GM20000 (cell line): ENCODE measurements at regions not wholly inside any gene's neighbourhood (a gene's known extent, or its start where the extent isn't known, plus 50 kb on each side); places are given as distances from the start of the nearest gene placed in this dataset.

Experiments used
- DNase-seq: peaks from one replicate; pipeline ENCODE4 v3.0.0; 2012; ENCODE audit warnings: low spot score
- TF ChIP-seq, protein P1 (sequence below): IDR thresholded peaks from 2 replicates; pipeline ENCODE4 v1.5.1; 2012; ENCODE audit warnings: mild to moderate bottlenecking, control low read depth; ENCODE audit errors: extremely low read depth, missing control alignments

DNA sequence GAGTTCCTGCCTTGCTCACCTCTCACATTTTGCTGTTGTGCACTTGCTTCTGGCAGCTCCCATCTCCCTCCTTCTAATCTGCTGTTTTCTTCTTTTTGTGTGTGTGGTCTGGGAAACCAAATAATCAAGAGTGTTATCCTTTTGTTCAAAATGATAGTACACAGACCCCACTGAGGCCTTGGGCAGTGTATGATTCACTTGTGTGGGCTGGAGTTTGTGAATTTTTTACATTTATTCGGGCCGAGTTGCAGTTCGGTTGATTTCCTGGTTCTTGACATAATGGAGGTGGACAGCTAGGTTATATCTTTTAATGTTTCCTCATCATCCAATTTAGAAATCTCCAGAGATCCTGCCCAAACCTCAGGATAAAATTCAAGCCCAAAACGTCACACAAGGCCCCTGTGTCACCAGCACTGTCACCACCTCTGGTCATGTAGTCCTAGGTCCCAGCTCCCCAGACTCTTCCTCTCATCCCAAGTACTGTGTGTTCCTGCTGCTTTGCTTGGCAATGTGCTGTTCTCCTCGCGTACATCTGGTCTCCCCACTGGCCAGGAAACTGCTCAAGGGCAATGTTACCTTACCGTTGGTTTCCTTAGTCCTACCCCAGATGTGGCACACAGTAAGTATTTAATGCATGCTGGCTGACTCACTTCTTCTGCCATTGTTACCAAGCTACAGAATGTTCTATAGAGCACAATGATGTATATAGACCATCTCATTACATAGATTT, 55.7 kb upstream of the PHACTR2 start:
- DNase-seq = no peak
- TF ChIP-seq, protein P1, sequence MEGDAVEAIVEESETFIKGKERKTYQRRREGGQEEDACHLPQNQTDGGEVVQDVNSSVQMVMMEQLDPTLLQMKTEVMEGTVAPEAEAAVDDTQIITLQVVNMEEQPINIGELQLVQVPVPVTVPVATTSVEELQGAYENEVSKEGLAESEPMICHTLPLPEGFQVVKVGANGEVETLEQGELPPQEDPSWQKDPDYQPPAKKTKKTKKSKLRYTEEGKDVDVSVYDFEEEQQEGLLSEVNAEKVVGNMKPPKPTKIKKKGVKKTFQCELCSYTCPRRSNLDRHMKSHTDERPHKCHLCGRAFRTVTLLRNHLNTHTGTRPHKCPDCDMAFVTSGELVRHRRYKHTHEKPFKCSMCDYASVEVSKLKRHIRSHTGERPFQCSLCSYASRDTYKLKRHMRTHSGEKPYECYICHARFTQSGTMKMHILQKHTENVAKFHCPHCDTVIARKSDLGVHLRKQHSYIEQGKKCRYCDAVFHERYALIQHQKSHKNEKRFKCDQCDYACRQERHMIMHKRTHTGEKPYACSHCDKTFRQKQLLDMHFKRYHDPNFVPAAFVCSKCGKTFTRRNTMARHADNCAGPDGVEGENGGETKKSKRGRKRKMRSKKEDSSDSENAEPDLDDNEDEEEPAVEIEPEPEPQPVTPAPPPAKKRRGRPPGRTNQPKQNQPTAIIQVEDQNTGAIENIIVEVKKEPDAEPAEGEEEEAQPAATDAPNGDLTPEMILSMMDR = no peak

DNA sequence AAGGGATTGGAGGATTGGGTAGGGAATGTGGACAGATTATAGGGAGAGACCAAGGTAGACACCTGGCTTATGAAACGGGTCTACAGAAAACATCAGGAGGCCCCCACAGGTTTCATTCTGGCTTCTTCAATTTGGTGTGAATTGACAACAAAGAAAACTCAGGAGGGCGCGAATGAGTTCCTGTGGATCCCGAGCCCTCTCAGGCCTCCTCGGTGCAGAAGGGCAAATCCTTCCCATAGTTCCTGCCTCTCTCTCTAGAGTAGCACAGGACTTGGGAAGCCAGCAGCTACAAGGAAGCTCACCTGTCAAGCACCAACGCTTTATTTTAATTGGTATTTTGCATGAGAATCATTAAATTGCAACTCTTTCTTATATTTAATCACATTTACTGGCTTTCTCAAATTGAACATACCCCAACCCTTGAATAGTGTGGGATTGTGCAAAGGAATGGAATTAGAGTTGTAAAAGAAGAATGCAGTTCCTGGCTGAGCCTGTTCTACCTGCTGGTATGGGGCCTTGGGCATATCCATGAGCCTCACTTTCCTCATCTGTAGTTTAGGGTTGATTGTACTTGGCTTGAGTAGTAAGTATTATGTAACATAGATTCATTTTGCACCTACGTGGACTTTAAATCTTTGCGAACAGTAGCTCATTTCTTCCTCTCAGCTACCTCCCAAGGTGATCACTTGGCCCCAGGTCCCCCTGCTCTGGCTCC, 56.4 kb upstream of the PHACTR2 start:
- no peak for DNase-seq
- TF ChIP-seq, protein P1 = no peak

GRCh38 chr6:143620447-143620846, 57.3 kb upstream of the PHACTR2 start:
- no peak for DNase-seq

DNA sequence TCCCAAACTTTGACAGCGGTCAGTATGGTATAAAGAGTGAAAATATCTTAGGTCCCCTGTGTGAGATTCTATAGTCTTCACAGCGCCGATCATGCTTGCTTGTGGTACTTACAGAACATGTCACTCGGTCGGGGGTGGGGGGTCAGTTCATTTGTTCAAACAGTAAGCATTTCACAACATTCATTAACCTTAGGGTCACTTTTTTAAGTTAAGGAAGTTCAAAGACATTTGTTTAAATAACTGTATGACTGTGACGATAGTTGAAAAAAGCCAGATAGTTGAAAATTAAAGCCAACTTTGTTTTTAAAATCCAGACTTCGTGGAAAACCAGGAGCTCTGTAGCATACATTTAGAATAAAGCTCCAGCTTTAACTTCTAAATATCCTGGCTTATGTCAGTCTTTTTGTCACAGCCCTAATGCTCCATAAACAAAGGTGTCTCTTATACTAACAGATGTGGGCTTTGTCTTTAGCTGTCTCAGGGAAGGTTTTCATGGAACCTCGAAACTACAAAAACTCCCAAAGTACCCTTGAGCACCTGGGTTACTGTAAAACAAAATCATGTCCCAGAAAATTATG, 57.9 kb upstream of the PHACTR2 start:
- DNase-seq = no peak
- TF ChIP-seq, protein P1 = no peak

More at GRCh38 chr6:143620447-143620846, 57.3 kb upstream of the PHACTR2 start:
- TF ChIP-seq, protein P1 = no peak

DNA sequence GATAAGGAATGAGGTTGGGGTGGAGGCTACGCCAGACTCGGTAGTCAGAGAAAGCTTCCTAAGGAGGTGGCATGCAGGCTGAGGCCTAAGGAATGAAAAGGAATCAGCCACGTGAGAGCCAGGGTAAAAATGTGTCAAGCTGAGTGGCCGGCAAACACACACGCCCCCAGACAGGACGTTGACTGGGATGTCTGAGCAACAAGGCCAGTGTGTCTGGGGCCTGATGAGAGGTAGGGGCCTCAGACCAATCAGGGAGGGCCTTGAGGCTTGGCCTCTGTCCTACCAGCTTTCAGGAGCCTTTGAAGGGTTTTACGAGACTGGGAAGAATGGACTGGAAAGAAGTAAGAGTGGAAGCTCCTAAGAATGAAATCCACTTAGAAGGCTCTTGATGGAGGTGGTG, 61.0 kb upstream of the PHACTR2 start:
- TF ChIP-seq, protein P1 = no peak
- no peak for DNase-seq

- TF ChIP-seq, protein P1 = no peak
- DNase-seq = no peak
Measured at GRCh38 chr6:143615785-143616184, 62.0 kb upstream of the PHACTR2 start.

DNA sequence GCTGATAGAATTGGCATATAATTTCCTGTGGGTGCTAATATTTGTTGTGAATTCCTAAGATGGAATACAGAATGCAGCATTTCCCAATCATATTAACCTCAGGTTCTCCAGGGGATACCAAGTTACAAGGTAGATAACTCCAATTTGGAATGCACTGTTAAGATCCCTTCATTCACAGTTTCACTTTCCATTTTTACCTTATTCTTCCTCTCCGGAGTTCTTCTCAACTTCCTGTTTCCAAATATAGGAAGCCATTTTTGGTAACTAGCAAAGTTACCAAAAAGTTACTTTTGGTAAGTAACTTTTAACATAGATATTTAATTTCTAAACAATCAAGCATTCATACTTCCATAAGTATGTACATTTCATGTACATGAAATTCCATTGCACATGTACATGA, 63.5 kb upstream of the PHACTR2 start:
- DNase-seq = no peak
- TF ChIP-seq, protein P1 = no peak
